ENCODE measurements at regions not wholly inside any gene's neighbourhood (a gene's known extent, or its start where the extent isn't known, plus 50 kb on each side); places are given as distances from the start of the nearest gene placed in this dataset.

DNA sequence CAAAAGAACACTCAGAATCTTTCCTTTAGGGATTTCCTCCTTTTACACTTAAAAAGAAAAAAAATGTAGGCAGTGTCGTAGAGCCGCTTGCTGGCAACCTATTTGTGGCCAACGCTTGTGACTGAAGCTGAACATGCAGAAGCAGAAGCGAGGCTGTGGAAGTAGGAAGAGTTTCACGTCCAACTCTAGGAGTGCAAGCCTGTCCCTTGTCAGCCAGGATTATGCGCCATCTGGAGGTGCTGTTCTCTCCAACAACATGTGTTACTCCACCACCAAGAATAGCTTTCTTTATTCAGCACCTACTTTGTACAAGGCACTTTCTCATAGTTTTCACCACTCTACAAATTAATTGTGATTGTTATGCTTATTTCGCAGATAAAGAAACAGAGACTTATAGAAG, 223.2 kb upstream of the LMCD1 start:
- DNase-seq (ENCODE audit: low read depth) (no peak), FAIRE-seq (no peak)
- H3K4me3 ChIP-seq (ENCODE audit: low read depth, low read length): no peak overlapping the region
- TF ChIP-seq, protein P1, sequence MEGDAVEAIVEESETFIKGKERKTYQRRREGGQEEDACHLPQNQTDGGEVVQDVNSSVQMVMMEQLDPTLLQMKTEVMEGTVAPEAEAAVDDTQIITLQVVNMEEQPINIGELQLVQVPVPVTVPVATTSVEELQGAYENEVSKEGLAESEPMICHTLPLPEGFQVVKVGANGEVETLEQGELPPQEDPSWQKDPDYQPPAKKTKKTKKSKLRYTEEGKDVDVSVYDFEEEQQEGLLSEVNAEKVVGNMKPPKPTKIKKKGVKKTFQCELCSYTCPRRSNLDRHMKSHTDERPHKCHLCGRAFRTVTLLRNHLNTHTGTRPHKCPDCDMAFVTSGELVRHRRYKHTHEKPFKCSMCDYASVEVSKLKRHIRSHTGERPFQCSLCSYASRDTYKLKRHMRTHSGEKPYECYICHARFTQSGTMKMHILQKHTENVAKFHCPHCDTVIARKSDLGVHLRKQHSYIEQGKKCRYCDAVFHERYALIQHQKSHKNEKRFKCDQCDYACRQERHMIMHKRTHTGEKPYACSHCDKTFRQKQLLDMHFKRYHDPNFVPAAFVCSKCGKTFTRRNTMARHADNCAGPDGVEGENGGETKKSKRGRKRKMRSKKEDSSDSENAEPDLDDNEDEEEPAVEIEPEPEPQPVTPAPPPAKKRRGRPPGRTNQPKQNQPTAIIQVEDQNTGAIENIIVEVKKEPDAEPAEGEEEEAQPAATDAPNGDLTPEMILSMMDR (IDR thresholded peaks at IDR 0.05; ENCODE audit: insufficient read depth, low read length, severe bottlenecking): no peak
- H3K36me3 ChIP-seq (ENCODE audit: control insufficient read depth, insufficient read depth, low read length): no peaks in the 10 kb centered on the region
- no peaks in the 10 kb centered on the region for H3K27me3 ChIP-seq (ENCODE audit: control insufficient read depth, insufficient read depth, low read length)

DNA sequence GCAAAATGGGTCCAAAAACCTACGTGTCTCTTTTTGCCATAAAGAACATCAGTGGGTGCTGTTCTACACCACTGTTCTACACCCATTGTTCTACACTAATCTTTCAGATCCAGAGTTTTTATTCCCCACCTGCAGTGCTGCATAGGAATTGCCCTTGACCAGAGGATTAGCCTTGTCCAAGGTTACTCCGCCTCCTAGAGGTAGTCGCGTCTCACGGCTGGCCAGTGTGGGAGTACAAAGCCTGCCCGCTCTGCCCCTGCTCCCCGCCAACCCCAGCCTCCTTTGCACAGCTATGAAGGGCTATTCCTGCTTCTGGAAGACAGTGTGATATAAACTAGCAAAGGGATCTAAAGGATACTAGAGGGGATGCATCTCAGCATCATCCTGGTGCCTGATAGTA, 222.1 kb upstream of the LMCD1 start:
- Histone ChIP-seq H3K4me3 (ENCODE audit: low read depth, low read length) (no peak overlapping the region), H3K27me3 (ENCODE audit: control insufficient read depth, insufficient read depth, low read length) (no peaks in the 10 kb centered on the region), H3K36me3 (ENCODE audit: control insufficient read depth, insufficient read depth, low read length) (no peaks in the 10 kb centered on the region)
- FAIRE-seq (no peak), DNase-seq (ENCODE audit: low read depth) (no peak)
- TF ChIP-seq, protein P1 (IDR thresholded peaks at IDR 0.05; ENCODE audit: insufficient read depth, low read length, severe bottlenecking): no peak

DNA sequence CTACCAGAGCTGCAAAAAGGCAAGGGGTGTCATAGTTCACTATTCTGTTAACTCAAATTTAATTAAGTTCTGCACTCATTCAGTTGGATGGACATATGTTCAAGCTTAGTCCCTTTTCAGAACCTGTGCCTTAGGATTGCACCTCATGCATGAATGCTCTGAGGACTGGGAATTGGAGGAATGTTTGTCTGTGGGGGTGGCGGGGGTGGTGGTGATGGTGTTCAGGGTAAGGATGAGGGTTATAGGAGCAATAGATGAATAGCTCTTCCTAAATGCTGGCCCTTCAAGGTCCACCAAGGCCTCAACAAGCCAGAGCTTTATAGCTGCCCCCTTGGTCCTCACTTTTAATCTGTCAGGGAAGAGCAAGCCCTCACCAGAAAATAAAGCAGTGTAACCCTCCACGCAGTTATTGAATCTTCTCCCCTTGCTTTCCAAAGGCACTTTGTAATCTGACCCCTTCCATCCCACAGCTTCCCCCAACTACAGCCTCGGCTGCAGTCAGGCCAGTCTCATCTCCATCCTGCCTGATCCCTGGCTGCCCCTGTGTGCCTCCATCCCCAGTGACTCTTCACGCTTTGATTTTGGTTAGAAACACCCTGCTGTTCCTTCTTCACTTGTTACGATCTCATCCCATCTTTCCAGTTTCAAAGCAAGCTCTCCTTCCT, 221.6 kb upstream of the LMCD1 start:
- Histone ChIP-seq H3K27me3 (ENCODE audit: control insufficient read depth, insufficient read depth, low read length) (no peaks in the 10 kb centered on the region), H3K4me3 (ENCODE audit: low read depth, low read length) (no peak overlapping the region), H3K36me3 (ENCODE audit: control insufficient read depth, insufficient read depth, low read length) (no peaks in the 10 kb centered on the region)
- DNase-seq (ENCODE audit: low read depth) (no peak), FAIRE-seq (peak; percentile 77)
- TF ChIP-seq, protein P1 (IDR thresholded peaks at IDR 0.05; ENCODE audit: insufficient read depth, low read length, severe bottlenecking): no peak

DNA sequence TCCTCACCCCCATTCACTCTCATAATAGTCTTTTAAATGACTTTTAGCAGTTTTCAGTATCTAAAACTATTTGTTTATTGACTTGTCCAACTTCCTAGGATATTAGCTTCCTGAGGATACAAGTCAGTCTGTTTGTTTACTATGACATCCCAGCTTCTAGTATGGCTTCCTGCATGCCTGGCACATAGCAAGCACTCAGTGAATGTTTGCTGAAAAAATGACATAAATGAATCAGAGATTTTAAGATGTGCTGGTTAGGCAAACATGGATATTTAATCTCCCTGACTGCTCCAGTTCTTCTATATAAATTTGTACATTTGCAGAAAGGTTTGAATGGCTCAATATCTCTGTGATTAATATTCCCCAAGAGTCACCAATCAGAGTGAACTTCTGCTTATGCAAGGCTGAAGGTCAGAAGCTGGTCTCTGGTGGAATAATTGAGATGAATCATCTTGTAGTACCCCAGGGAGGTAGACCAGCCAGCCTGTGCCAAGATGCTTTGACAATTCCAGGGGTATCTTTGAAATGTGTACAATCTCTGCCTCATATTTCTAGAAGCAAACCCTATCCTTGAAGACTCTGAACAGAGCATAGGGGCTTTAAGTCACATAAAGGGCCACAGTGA, 219.0 kb upstream of the LMCD1 start:
- DNase-seq (ENCODE audit: low read depth): peak; percentile 13
- no peak for FAIRE-seq
- no peaks in the 10 kb centered on the region for H3K36me3 ChIP-seq (ENCODE audit: control insufficient read depth, insufficient read depth, low read length)
- no peak overlapping the region for H3K4me3 ChIP-seq (ENCODE audit: low read depth, low read length)
- TF ChIP-seq, protein P1 (IDR thresholded peaks at IDR 0.05; ENCODE audit: insufficient read depth, low read length, severe bottlenecking): no peak
- no peaks in the 10 kb centered on the region for H3K27me3 ChIP-seq (ENCODE audit: control insufficient read depth, insufficient read depth, low read length)

DNA sequence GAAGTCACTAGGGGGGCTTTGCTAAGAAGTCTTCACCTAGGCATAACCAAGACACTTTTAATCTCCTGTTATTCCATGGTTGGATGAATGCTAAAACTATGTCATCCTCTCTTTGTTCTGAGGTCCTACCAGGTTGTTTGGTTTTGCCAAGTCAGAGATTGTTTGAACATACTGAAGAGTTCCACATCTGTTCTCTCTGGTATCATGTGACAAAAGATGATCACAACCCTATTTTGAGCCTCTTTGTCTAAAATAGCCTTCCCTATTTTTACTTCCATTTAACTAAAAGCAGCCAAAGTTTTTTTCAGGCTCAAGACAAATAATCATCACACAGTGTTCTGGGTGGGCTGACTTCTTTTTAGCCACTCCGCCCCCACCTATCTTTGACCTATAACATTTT, 218.4 kb upstream of the LMCD1 start:
- TF ChIP-seq, protein P1 (IDR thresholded peaks at IDR 0.05; ENCODE audit: insufficient read depth, low read length, severe bottlenecking): no peak
- Histone ChIP-seq H3K4me3 (ENCODE audit: low read depth, low read length) (no peak overlapping the region), H3K27me3 (ENCODE audit: control insufficient read depth, insufficient read depth, low read length) (no peaks in the 10 kb centered on the region), H3K36me3 (ENCODE audit: control insufficient read depth, insufficient read depth, low read length) (no peaks in the 10 kb centered on the region)
- no peak for FAIRE-seq
- DNase-seq (ENCODE audit: low read depth): no peak

DNA sequence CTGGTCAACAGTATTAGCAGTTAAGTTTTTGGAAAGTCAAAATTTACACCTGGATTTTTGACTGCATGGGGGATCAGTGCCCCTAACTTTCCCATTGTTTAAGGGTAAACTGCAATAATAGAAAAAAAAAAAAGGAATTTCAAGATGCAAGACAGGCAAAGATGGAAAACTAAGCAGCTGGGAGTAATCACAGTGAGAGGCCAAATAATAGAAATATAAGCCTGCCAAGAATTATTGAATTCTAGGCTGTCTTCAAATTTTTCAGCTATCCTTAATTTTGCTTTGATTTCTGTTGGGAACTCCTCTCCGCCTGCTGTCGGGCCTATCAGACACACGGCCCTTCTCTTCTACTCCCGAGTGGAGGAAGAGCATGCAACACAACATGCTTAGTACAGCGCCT, 215.5 kb upstream of the LMCD1 start:
- FAIRE-seq: no peak
- H3K27me3 ChIP-seq (ENCODE audit: control insufficient read depth, insufficient read depth, low read length): no peaks in the 10 kb centered on the region

More for the DNA sequence above, 215.5 kb upstream of the LMCD1 start:
- no peak for DNase-seq (ENCODE audit: low read depth)
- TF ChIP-seq, protein P1 (IDR thresholded peaks at IDR 0.05; ENCODE audit: insufficient read depth, low read length, severe bottlenecking): no peak
- H3K4me3 ChIP-seq (ENCODE audit: low read depth, low read length): no peak overlapping the region
- no peaks in the 10 kb centered on the region for H3K36me3 ChIP-seq (ENCODE audit: control insufficient read depth, insufficient read depth, low read length)

All from bronchial epithelial cell (primary cell).